22Rv1 (cell line): ENCODE measurements at regions not wholly inside any gene's neighbourhood (a gene's known extent, or its start where the extent isn't known, plus 50 kb on each side); places are given as distances from the start of the nearest gene placed in this dataset.

Source experiments
- CTCF ChIP-seq: fragments of 450-650 bp; IDR thresholded peaks from 2 replicates; pipeline ENCODE4 v1.5.1; 2017; ENCODE audit warnings: mild to moderate bottlenecking
- ZFX ChIP-seq: fragments of 450-650 bp; IDR thresholded peaks from 2 replicates; pipeline ENCODE4 v1.6.1; 2017; ENCODE audit warnings: antibody characterized with exemption, borderline replicate concordance

GRCh38 chr21:32215306-32215685 lies 63.6 kb downstream of the MIS18A start:
- TF ChIP-seq CTCF = no peak
- no peak for TF ChIP-seq ZFX
